OCI-LY1 (cell line): ENCODE measurements at regions not wholly inside any gene's neighbourhood (a gene's known extent, or its start where the extent isn't known, plus 50 kb on each side); places are given as distances from the start of the nearest gene placed in this dataset.

ENCODE experiments used
- EZH2 ChIP-seq: fragments of 200-600 bp; sonication (generic), shearing (Covaris generic); IDR thresholded peaks from 2 replicates; pipeline ENCODE4 v1.8.0; 2017; ENCODE audit warnings: borderline replicate concordance, mixed run types, mild to moderate bottlenecking, antibody characterized with exemption, low read length, moderate library complexity, mixed read lengths
- TF ChIP-seq, protein P1 (sequence below): fragments of 200-600 bp; sonication (generic), shearing (Covaris generic); IDR thresholded peaks from 2 replicates; pipeline ENCODE4 v1.5.1; 2017; ENCODE audit warnings: mild to moderate bottlenecking, antibody characterized with exemption, low read length, moderate library complexity, mixed read lengths

- TF ChIP-seq, protein P1, sequence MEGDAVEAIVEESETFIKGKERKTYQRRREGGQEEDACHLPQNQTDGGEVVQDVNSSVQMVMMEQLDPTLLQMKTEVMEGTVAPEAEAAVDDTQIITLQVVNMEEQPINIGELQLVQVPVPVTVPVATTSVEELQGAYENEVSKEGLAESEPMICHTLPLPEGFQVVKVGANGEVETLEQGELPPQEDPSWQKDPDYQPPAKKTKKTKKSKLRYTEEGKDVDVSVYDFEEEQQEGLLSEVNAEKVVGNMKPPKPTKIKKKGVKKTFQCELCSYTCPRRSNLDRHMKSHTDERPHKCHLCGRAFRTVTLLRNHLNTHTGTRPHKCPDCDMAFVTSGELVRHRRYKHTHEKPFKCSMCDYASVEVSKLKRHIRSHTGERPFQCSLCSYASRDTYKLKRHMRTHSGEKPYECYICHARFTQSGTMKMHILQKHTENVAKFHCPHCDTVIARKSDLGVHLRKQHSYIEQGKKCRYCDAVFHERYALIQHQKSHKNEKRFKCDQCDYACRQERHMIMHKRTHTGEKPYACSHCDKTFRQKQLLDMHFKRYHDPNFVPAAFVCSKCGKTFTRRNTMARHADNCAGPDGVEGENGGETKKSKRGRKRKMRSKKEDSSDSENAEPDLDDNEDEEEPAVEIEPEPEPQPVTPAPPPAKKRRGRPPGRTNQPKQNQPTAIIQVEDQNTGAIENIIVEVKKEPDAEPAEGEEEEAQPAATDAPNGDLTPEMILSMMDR = no peak
- no peak for TF ChIP-seq EZH2
These were observed 179.2 kb downstream of the SLC7A11 start for GRCh38 chr4:138062929-138063328.
